ENCODE measurements at regions not wholly inside any gene's neighbourhood (a gene's known extent, or its start where the extent isn't known, plus 50 kb on each side); places are given as distances from the start of the nearest gene placed in this dataset.

- DNase-seq (ENCODE audit: low read depth, low spot score) (no peak), FAIRE-seq (peak; percentile 47), ATAC-seq (no peak)
- 59% methylated on average over 4 of the region's 4 CpGs for WGBS (ENCODE audit: insufficient coverage, insufficient replicate concordance, low lambda C conversion rate, missing lambda C conversion rate)
- Histone ChIP-seq H3K27ac (ENCODE audit: control insufficient read depth, insufficient read depth) (no peak overlapping the region), H2AFZ (ENCODE audit: control insufficient read depth, low read depth, low read length) (no peak overlapping the region), H3K4me2 (ENCODE audit: control insufficient read depth, insufficient read depth) (no peak overlapping the region), H3K4me1 (ENCODE audit: control insufficient read depth, insufficient read depth, low read length) (no peaks in the 10 kb centered on the region), H3K9me3 (replicated peaks; ENCODE audit: control insufficient read depth, insufficient read depth, low read length) (no peaks in the 10 kb centered on the region; the same call in 2 of the 3 replicates), H3K9ac (ENCODE audit: control insufficient read depth, insufficient read depth, low read length) (no peak overlapping the region), H3K36me3 (ENCODE audit: control insufficient read depth in 2 of 2, insufficient read depth in 2 of 2, low read length in 1 of 2) (no peaks in the 10 kb centered on the region), H4K20me1 (ENCODE audit: control insufficient read depth, insufficient read depth) (no peaks in the 10 kb centered on the region), H3K4me3 (no peak overlapping the region), H3K79me2 (ENCODE audit: control insufficient read depth, insufficient read depth, low read length) (no peaks in the 10 kb centered on the region), H3K27me3 (replicated peaks in 1 of 2; ENCODE audit: control insufficient read depth in 2 of 2, insufficient read depth in 2 of 2, low read length in 1 of 2) (no peaks in the 10 kb centered on the region)
- RAD21 ChIA-PET (ENCODE audit: unreplicated experiment), result no interaction called here
- SMC1A ChIA-PET (ENCODE audit: uncharacterized antibody, unreplicated experiment), result interaction anchor here (1.0 to 1.9 kb wide), 5 partner anchors 12 to 460 kb away, joined by 3 to 4 read pairs (median 4); no protein-coding TSS in a partner anchor
- BruUV-seq (replicated peaks), result no TSS peak
- intact Hi-C loops (cut with micrococcal nuclease; ENCODE audit: unreplicated experiment), result no loop called here
- no peak for TF ChIP-seq YY1 (IDR thresholded peaks at IDR 0.05; ENCODE audit: low read depth, low read length)
- CTCF ChIA-PET, result no interaction called here
- in situ Hi-C loops (cut with MboI), result no loop called here
- POLR2A ChIA-PET, result interaction anchor here (0.9 to 1.4 kb wide), 3 partner anchors 14 to 17 kb away, joined by 3 to 4 read pairs (median 3); no protein-coding TSS in a partner anchor
These were observed 50.6 kb upstream of the IKZF2 start for GRCh38 chr2:213202011-213202410.

GRCh38 chr2:213205944-213206343 is 54.5 kb upstream of the IKZF2 start:
- BruUV-seq (replicated peaks), result no TSS peak
- no peak overlapping the region for H3K4me2 ChIP-seq (ENCODE audit: control insufficient read depth, insufficient read depth)
- no peak overlapping the region for H3K4me3 ChIP-seq
- 100% methylated on average over 1 of the region's 1 CpG for WGBS (ENCODE audit: insufficient coverage, insufficient replicate concordance, low lambda C conversion rate, missing lambda C conversion rate)
- ATAC-seq (no peak), DNase-seq (ENCODE audit: low read depth, low spot score) (no peak), FAIRE-seq (no peak)
- no peak overlapping the region for H3K27ac ChIP-seq (ENCODE audit: control insufficient read depth, insufficient read depth)
- intact Hi-C loops (cut with micrococcal nuclease; ENCODE audit: unreplicated experiment), result no loop called here
- no peaks in the 10 kb centered on the region for H4K20me1 ChIP-seq (ENCODE audit: control insufficient read depth, insufficient read depth)
- H3K4me1 ChIP-seq (ENCODE audit: control insufficient read depth, insufficient read depth, low read length), result no peaks in the 10 kb centered on the region
- H2AFZ ChIP-seq (ENCODE audit: control insufficient read depth, low read depth, low read length), result no peak overlapping the region
- ChIA-PET RAD21 (ENCODE audit: unreplicated experiment) (interaction anchor here (1.2 kb wide), 1 partner anchor 20 kb away, joined by 3 read pairs; no protein-coding TSS in a partner anchor), CTCF (interaction anchor here (0.9 to 2.0 kb wide), 3 partner anchors 8 to 21 kb away, joined by 3 to 6 read pairs (median 3); no protein-coding TSS in a partner anchor), SMC1A (ENCODE audit: uncharacterized antibody, unreplicated experiment) (interaction anchor here (0.7 to 2.3 kb wide), 4 partner anchors 10 to 49 kb away, joined by 3 to 12 read pairs (median 4); no protein-coding TSS in a partner anchor), POLR2A (interaction anchor here (1.2 kb wide), 1 partner anchor 19 kb away, joined by 3 read pairs; no protein-coding TSS in a partner anchor)
- no peaks in the 10 kb centered on the region for H3K36me3 ChIP-seq (ENCODE audit: control insufficient read depth in 2 of 2, insufficient read depth in 2 of 2, low read length in 1 of 2)
- H3K9ac ChIP-seq (ENCODE audit: control insufficient read depth, insufficient read depth, low read length), result no peak overlapping the region
- no peaks in the 10 kb centered on the region for H3K27me3 ChIP-seq (replicated peaks in 1 of 2; ENCODE audit: control insufficient read depth in 2 of 2, insufficient read depth in 2 of 2, low read length in 1 of 2)
- in situ Hi-C loops (cut with MboI), result no loop called here
- no peaks in the 10 kb centered on the region for H3K9me3 ChIP-seq (replicated peaks; ENCODE audit: control insufficient read depth, insufficient read depth, low read length)
- TF ChIP-seq ATF3 (IDR thresholded peaks at IDR 0.05; ENCODE audit: borderline replicate concordance, extremely low read depth, low read depth, low read length), result no peak
- TF ChIP-seq SUPT20H (IDR thresholded peaks at IDR 0.05; ENCODE audit: borderline replicate concordance, control insufficient read depth, low read depth, low read length), result no peak
- TF ChIP-seq SREBF2 (IDR thresholded peaks at IDR 0.05; ENCODE audit: low read length), result no peak
- TF ChIP-seq MTA2 (IDR thresholded peaks at IDR 0.05; ENCODE audit: low read depth), result no peak
- no peak for TF ChIP-seq MLLT1 (IDR thresholded peaks at IDR 0.05)
- TF ChIP-seq SP1 (IDR thresholded peaks at IDR 0.05; ENCODE audit: low read depth, low read length), result no peak
- TF ChIP-seq FOXM1 (IDR thresholded peaks at IDR 0.05; ENCODE audit: low read depth, low read length), result no peak
- H3K79me2 ChIP-seq (ENCODE audit: control insufficient read depth, insufficient read depth, low read length), result no peaks in the 10 kb centered on the region

Data from GM12878 (cell line).